GM12878 (cell line): ENCODE measurements at regions not wholly inside any gene's neighbourhood (a gene's known extent, or its start where the extent isn't known, plus 50 kb on each side); places are given as distances from the start of the nearest gene placed in this dataset.

Experiments
- ATAC-seq: fragments of 200-7000 bp; cut with Tn5 transposase; 3 replicates; pipeline ENCODE4 v1.9.1; 2020; ENCODE audit warnings: mild to moderate bottlenecking, moderate library complexity
- BruUV-seq: library from RNA; stranded (reverse); fragments of 400-500 nt; replicated peaks from 2 replicates; lab custom pipeline; 2021; lab: Mats Ljungman, UMichigan
- CTCF ChIA-PET: fragments of 300-600 bp; sonication (Branson Sonifier 250); formaldehyde crosslinking; extraction: SDS; loops from one replicate; lab custom pipeline; 2021; ENCODE audit warnings: inconsistent platforms; lab: Yijun Ruan, JAX
- POLR2A ChIA-PET: fragments of 350-600 bp; formaldehyde crosslinking; extraction: SDS; loops from one replicate; lab custom pipeline; 2021; ENCODE audit warnings: inconsistent platforms; lab: Charles Lee
- RAD21 ChIA-PET: fragments of 300-600 bp; sonication (Branson Sonifier 250); formaldehyde crosslinking; loops from one replicate; lab custom pipeline; 2023; ENCODE audit warnings: antibody characterized with exemption; ENCODE audit not compliant: unreplicated experiment; lab: Charles Lee
- SMC1A ChIA-PET: fragments of 300-600 bp; sonication (Branson Sonifier 250); formaldehyde crosslinking; loops from one replicate; lab custom pipeline; 2023; ENCODE audit not compliant: unreplicated experiment, uncharacterized antibody; lab: Charles Lee
- DNase-seq: peaks from one replicate; pipeline ENCODE4 v3.0.0-alpha.2; 2011; ENCODE audit warnings: low read depth, low spot score
- FAIRE-seq: peaks from 3 replicates; lab custom pipeline; 2011; peaks lifted over from hg19 to GRCh38; lab: Jason Lieb, UNC
- H2AFZ ChIP-seq: 2 replicates; pipeline ENCODE4 v1.6.0; 2011; ENCODE audit warnings: low read depth, low read length, control low read depth; ENCODE audit not compliant: control insufficient read depth
- H3K27ac ChIP-seq: 2 replicates; pipeline ENCODE4 v1.5.1; 2011; ENCODE audit warnings: control low read depth; ENCODE audit not compliant: control insufficient read depth, insufficient read depth
- H3K27me3 ChIP-seq, 2 experiments: replicated peaks in 1 of 2; 2 replicates each; pipeline versions ENCODE4 v1.6.0 to v1.6.1; 2011; ENCODE audit warnings: low read length in 1 of 2; ENCODE audit not compliant: control insufficient read depth in 2 of 2, insufficient read depth in 2 of 2
- H3K36me3 ChIP-seq, 2 experiments: 2 replicates each; pipeline ENCODE4 v1.5.1; 2011; ENCODE audit warnings: low read length in 1 of 2; ENCODE audit not compliant: control insufficient read depth in 2 of 2, insufficient read depth in 2 of 2
- H3K4me1 ChIP-seq: 2 replicates; pipeline ENCODE4 v1.6.1; 2011; ENCODE audit warnings: mild to moderate bottlenecking, low read length, moderate library complexity, mixed read lengths; ENCODE audit not compliant: control insufficient read depth, insufficient read depth
- H3K4me2 ChIP-seq: 2 replicates; pipeline ENCODE4 v1.6.0; 2011; ENCODE audit warnings: control low read depth; ENCODE audit not compliant: control insufficient read depth, insufficient read depth
- H3K4me3 ChIP-seq: fragments of 200-600 bp; sonication (generic); 2 replicates; pipeline ENCODE4 v1.5.1; 2016
- H3K79me2 ChIP-seq: 2 replicates; pipeline ENCODE4 v1.6.0; 2011; ENCODE audit warnings: low read length; ENCODE audit not compliant: control insufficient read depth, insufficient read depth
- H3K9ac ChIP-seq: 2 replicates; pipeline ENCODE4 v1.8.0; 2011; ENCODE audit warnings: low read length, control low read depth, mixed read lengths; ENCODE audit not compliant: control insufficient read depth, insufficient read depth
- H3K9me3 ChIP-seq: replicated peaks from 3 replicates; pipeline ENCODE4 v1.5.1; 2011; ENCODE audit warnings: mild to moderate bottlenecking, low read length; ENCODE audit not compliant: control insufficient read depth, insufficient read depth
- H4K20me1 ChIP-seq: 2 replicates; pipeline ENCODE4 v1.6.0; 2011; ENCODE audit not compliant: control insufficient read depth, insufficient read depth
- CUX1 ChIP-seq: IDR thresholded peaks from 2 replicates; pipeline ENCODE4 v1.6.1; 2012; ENCODE audit warnings: improper control_type of control experiment, low read depth, low read length; ENCODE audit not compliant: insufficient replicate concordance
- IKZF1 ChIP-seq: fragments of 450-650 bp; conservative IDR thresholded peaks from 2 replicates; pipeline ENCODE4 v1.6.1; 2017; ENCODE audit warnings: antibody characterized with exemption, mild to moderate bottlenecking
- IKZF2 ChIP-seq, 2 experiments: fragments of 450-650 bp; IDR thresholded peaks; 2 replicates each; pipeline ENCODE4 v1.6.1; 2017; ENCODE audit warnings: mild to moderate bottlenecking in 2 of 2, moderate library complexity in 2 of 2
- IRF3 ChIP-seq: fragments of 450-650 bp; IDR thresholded peaks from 2 replicates; pipeline ENCODE4 v1.6.1; 2014; ENCODE audit warnings: mild to moderate bottlenecking
- KAT2A ChIP-seq: conservative IDR thresholded peaks from 2 replicates; pipeline ENCODE4 v1.6.1; 2011; ENCODE audit warnings: low read depth, low read length; ENCODE audit not compliant: control insufficient read depth
- NR2C1 ChIP-seq: fragments of 450-650 bp; IDR thresholded peaks from 2 replicates; pipeline ENCODE4 v1.6.1; 2017; ENCODE audit warnings: antibody characterized with exemption, mild to moderate bottlenecking, moderate library complexity
- NR2C2 ChIP-seq: IDR thresholded peaks from 2 replicates; pipeline ENCODE4 v1.6.1; 2011; ENCODE audit warnings: borderline replicate concordance, low read depth; ENCODE audit not compliant: control insufficient read depth, insufficient read length
- RFX5 ChIP-seq: IDR thresholded peaks from 2 replicates; pipeline ENCODE4 v1.6.1; 2011; ENCODE audit warnings: low read depth, low read length, improper control_type of control experiment
- SMAD5 ChIP-seq: IDR thresholded peaks from 2 replicates; pipeline ENCODE4 v1.6.1; 2016; ENCODE audit warnings: antibody characterized with exemption, low read depth
- SRF ChIP-seq, 2 experiments: IDR thresholded peaks; 2 replicates each; pipeline ENCODE4 v1.6.1; 2011; ENCODE audit warnings: low read depth in 2 of 2, low read length in 2 of 2, mild to moderate bottlenecking in 1 of 2, moderate library complexity in 1 of 2
- ZNF622 ChIP-seq: fragments of 450-650 bp; IDR thresholded peaks from 2 replicates; pipeline ENCODE4 v1.6.1; 2017; ENCODE audit warnings: mild to moderate bottlenecking, inconsistent platforms
- WGBS: methylation state at CpG from one replicate; pipeline ENCODE4 v1.1.6; 2016; ENCODE audit warnings: low lambda C conversion rate; ENCODE audit not compliant: insufficient replicate concordance, insufficient coverage; ENCODE audit errors: missing lambda C conversion rate; 5-methylcytosine and 5-hydroxymethylcytosine counted together
- in situ Hi-C: fragments of 300-500 bp; cut with MboI; formaldehyde crosslinking; loops from 9 replicates; pipeline ENCODE4 v1.14.3; 2018; ENCODE audit warnings: mixed read lengths
- intact Hi-C: fragments of 100-400 bp; cut with micrococcal nuclease; formaldehyde crosslinking; loops from one replicate; pipeline ENCODE4 v1.14.2; 2022; ENCODE audit not compliant: unreplicated experiment
- TF ChIP-seq, protein P1 (sequence below): IDR thresholded peaks from 2 replicates; pipeline ENCODE4 v1.6.1; 2012; ENCODE audit warnings: low read depth, low read length, improper control_type of control experiment
- TF ChIP-seq, protein P2 (sequence below): fragments of 450-650 bp; IDR thresholded peaks from 2 replicates; pipeline ENCODE4 v1.6.1; 2017; ENCODE audit warnings: low read depth, mild to moderate bottlenecking, moderate library complexity

- Histone ChIP-seq H3K9ac (no peak overlapping the region), H4K20me1 (no peaks in the 10 kb centered on the region), H3K27me3 (no peaks in the 10 kb centered on the region), H3K4me3 (no peak overlapping the region), H2AFZ (no peak overlapping the region; the same call in none of the 2 replicates), H3K9me3 (no peaks in the 10 kb centered on the region), H3K79me2 (no peaks in the 10 kb centered on the region), H3K27ac (peak overlapping the region; percentile 59), H3K36me3 (no peaks in the 10 kb centered on the region), H3K4me2 (peak overlapping the region; percentile 26; the same call in 1 of the 2 replicates), H3K4me1 (peaks cover 36% of the 10 kb centered on the region)
- WGBS = 16% methylated on average over 8 of the region's 10 CpGs
- CTCF ChIA-PET = interaction anchor here (1.0 to 1.7 kb wide), 3 partner anchors 15 to 296 kb away, joined by 3 to 5 read pairs (median 3); no protein-coding TSS in a partner anchor
- in situ Hi-C loops (no loop called here), intact Hi-C loops (loop anchor here (2.0 kb wide), 1 partner anchor 123 kb away; no protein-coding TSS in a partner anchor)
- POLR2A ChIA-PET = interaction anchor here (0.5 to 1.4 kb wide), 2 partner anchors 52 to 564 kb away, joined by 5 read pairs; no protein-coding TSS in a partner anchor
- SMC1A ChIA-PET = interaction anchor here (0.6 to 2.9 kb wide), 7 partner anchors 10 to 382 kb away, joined by 3 to 11 read pairs (median 3); no protein-coding TSS in a partner anchor
- RAD21 ChIA-PET = interaction anchor here (0.7 to 2.3 kb wide), 6 partner anchors 7 to 295 kb away, joined by 3 to 20 read pairs (median 3); no protein-coding TSS in a partner anchor
- DNase-seq (peak; percentile 58), ATAC-seq (peak; percentile 86), FAIRE-seq (no peak)
- no TSS peak for BruUV-seq
- peak; percentile 43; the same call in 1 of the 2 replicates for TF ChIP-seq IKZF1
- no peak for TF ChIP-seq SMAD5
- TF ChIP-seq NR2C1 = no peak
- TF ChIP-seq, protein P1, sequence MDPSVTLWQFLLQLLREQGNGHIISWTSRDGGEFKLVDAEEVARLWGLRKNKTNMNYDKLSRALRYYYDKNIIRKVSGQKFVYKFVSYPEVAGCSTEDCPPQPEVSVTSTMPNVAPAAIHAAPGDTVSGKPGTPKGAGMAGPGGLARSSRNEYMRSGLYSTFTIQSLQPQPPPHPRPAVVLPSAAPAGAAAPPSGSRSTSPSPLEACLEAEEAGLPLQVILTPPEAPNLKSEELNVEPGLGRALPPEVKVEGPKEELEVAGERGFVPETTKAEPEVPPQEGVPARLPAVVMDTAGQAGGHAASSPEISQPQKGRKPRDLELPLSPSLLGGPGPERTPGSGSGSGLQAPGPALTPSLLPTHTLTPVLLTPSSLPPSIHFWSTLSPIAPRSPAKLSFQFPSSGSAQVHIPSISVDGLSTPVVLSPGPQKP = peak; percentile 49; the same call in 1 of the 2 replicates
- no peak for TF ChIP-seq CUX1
- TF ChIP-seq RFX5 = no peak
- no peak for TF ChIP-seq NR2C2
- no peak for TF ChIP-seq ZNF622
- no peak for TF ChIP-seq IRF3
- peak; percentile 42 to 45; a peak in 3 of 4 replicates for TF ChIP-seq IKZF2 (IDR thresholded peaks at IDR 0.05)
- no peak for TF ChIP-seq KAT2A
- TF ChIP-seq, protein P2, sequence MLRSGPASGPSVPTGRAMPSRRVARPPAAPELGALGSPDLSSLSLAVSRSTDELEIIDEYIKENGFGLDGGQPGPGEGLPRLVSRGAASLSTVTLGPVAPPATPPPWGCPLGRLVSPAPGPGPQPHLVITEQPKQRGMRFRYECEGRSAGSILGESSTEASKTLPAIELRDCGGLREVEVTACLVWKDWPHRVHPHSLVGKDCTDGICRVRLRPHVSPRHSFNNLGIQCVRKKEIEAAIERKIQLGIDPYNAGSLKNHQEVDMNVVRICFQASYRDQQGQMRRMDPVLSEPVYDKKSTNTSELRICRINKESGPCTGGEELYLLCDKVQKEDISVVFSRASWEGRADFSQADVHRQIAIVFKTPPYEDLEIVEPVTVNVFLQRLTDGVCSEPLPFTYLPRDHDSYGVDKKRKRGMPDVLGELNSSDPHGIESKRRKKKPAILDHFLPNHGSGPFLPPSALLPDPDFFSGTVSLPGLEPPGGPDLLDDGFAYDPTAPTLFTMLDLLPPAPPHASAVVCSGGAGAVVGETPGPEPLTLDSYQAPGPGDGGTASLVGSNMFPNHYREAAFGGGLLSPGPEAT = peak; percentile 44; the same call in 1 of the 2 replicates
- TF ChIP-seq SRF (IDR thresholded peaks at IDR 0.05; ENCODE audit: low read depth in 2 of 2, low read length in 2 of 2) = peak; percentile 75 to 82
Observed at GRCh38 chrX:39491548-39492297, 606.0 kb downstream of the BCOR start.
